ENCODE measurements at regions not wholly inside any gene's neighbourhood (a gene's known extent, or its start where the extent isn't known, plus 50 kb on each side); places are given as distances from the start of the nearest gene placed in this dataset.

GRCh38 chr13:54018485-54018884 lies 989.9 kb downstream of the OLFM4 start:
- TF ChIP-seq CTCF (IDR thresholded peaks at IDR 0.05) (no peak), POLR2A (IDR thresholded peaks at IDR 0.05; ENCODE audit: low read depth) (no peak), EP300 (IDR thresholded peaks at IDR 0.05) (no peak), POLR2AphosphoS5 (IDR thresholded peaks at IDR 0.05) (no peak)

Data from esophagus muscularis mucosa (tissue), 4 donors.